ENCODE measurements at regions not wholly inside any gene's neighbourhood (a gene's known extent, or its start where the extent isn't known, plus 50 kb on each side); places are given as distances from the start of the nearest gene placed in this dataset.
"Not testable (repeated sequence)": the region's sequence is repeated elsewhere in the genome, so short reads cannot be mapped to it uniquely, and the experiment has no call there.

- H3K27ac Mint-ChIP-seq: no peak overlapping the region
- no peaks in the 10 kb centered on the region for H3K9me3 Mint-ChIP-seq
- CTCF ChIA-PET: interaction anchor here (0.6 kb wide), 1 partner anchor 366 kb away, joined by 4 read pairs; no protein-coding TSS in a partner anchor
- no peak for DNase-seq
- H3K4me3 Mint-ChIP-seq: no peak overlapping the region
- H3K4me1 Mint-ChIP-seq: no peaks in the 10 kb centered on the region
- H3K27me3 Mint-ChIP-seq: no peaks in the 10 kb centered on the region
- H3K36me3 Mint-ChIP-seq: no peaks in the 10 kb centered on the region
Measured at GRCh38 chr5:58181578-58182286, 278.2 kb downstream of the PLK2 start.

GRCh38 chr5:58172946-58173345 is 286.9 kb downstream of the PLK2 start:
- CTCF ChIA-PET: interaction anchor here (0.6 kb wide), 1 partner anchor 53 kb away, joined by 3 read pairs; no protein-coding TSS in a partner anchor
- no peak for DNase-seq
- Mint-ChIP-seq H3K4me3 (no peak overlapping the region), H3K9me3 (no peaks in the 10 kb centered on the region), H3K36me3 (no peaks in the 10 kb centered on the region), H3K27me3 (no peaks in the 10 kb centered on the region), H3K4me1 (no peaks in the 10 kb centered on the region), H3K27ac (no peak overlapping the region)

- CTCF ChIA-PET: no interaction called here
- Mint-ChIP-seq H3K4me1 (no peaks in the 10 kb centered on the region), H3K9me3 (no peaks in the 10 kb centered on the region), H3K36me3 (no peaks in the 10 kb centered on the region), H3K27ac (no peak overlapping the region), H3K27me3 (no peaks in the 10 kb centered on the region), H3K4me3 (no peak overlapping the region)
- no peak for DNase-seq
Measured at GRCh38 chr5:58165152-58165551, 294.7 kb downstream of the PLK2 start.

- H3K4me3 Mint-ChIP-seq, H3K36me3 Mint-ChIP-seq, H3K27me3 Mint-ChIP-seq, H3K9me3 Mint-ChIP-seq, DNase-seq, CTCF ChIA-PET, H3K4me1 Mint-ChIP-seq, H3K27ac Mint-ChIP-seq: not testable (repeated sequence)
Measured at GRCh38 chr5:58161889-58162288, 298.0 kb downstream of the PLK2 start.

GRCh38 chr5:58156973-58157701 is 302.7 kb downstream of the PLK2 start:
- Mint-ChIP-seq H3K9me3 (no peaks in the 10 kb centered on the region), H3K27me3 (peaks cover 4% of the 10 kb centered on the region), H3K36me3 (no peaks in the 10 kb centered on the region), H3K4me3 (no peak overlapping the region), H3K27ac (no peak overlapping the region), H3K4me1 (no peaks in the 10 kb centered on the region)
- CTCF ChIA-PET: no interaction called here
- no peak for DNase-seq

- no peaks in the 10 kb centered on the region for H3K9me3 Mint-ChIP-seq
- CTCF ChIA-PET: no interaction called here
- H3K36me3 Mint-ChIP-seq: no peaks in the 10 kb centered on the region
- no peak for DNase-seq
- H3K27me3 Mint-ChIP-seq: peaks cover 4% of the 10 kb centered on the region
- H3K27ac Mint-ChIP-seq: no peak overlapping the region
- no peak overlapping the region for H3K4me3 Mint-ChIP-seq
- H3K4me1 Mint-ChIP-seq: no peaks in the 10 kb centered on the region
Measured at GRCh38 chr5:58156361-58156760, 303.5 kb downstream of the PLK2 start.

GRCh38 chr5:58153255-58153654 is 306.6 kb downstream of the PLK2 start:
- Mint-ChIP-seq H3K4me3 (no peak overlapping the region), H3K9me3 (no peaks in the 10 kb centered on the region), H3K4me1 (no peaks in the 10 kb centered on the region), H3K27ac (no peak overlapping the region), H3K36me3 (no peaks in the 10 kb centered on the region), H3K27me3 (peaks cover 4% of the 10 kb centered on the region)
- CTCF ChIA-PET: no interaction called here
- DNase-seq: no peak

GRCh38 chr5:58151414-58151813 is 308.5 kb downstream of the PLK2 start:
- Mint-ChIP-seq H3K27me3 (peaks cover 3% of the 10 kb centered on the region), H3K4me1 (no peaks in the 10 kb centered on the region), H3K27ac (no peak overlapping the region), H3K9me3 (no peaks in the 10 kb centered on the region), H3K4me3 (no peak overlapping the region), H3K36me3 (no peaks in the 10 kb centered on the region)
- CTCF ChIA-PET: no interaction called here
- no peak for DNase-seq

- CTCF ChIA-PET: interaction anchor here (0.7 kb wide), 1 partner anchor 30 kb away, joined by 3 read pairs; no protein-coding TSS in a partner anchor
- DNase-seq: no peak
- Mint-ChIP-seq H3K4me1 (no peaks in the 10 kb centered on the region), H3K36me3 (no peaks in the 10 kb centered on the region), H3K9me3 (no peaks in the 10 kb centered on the region), H3K27me3 (no peaks in the 10 kb centered on the region), H3K27ac (no peak overlapping the region), H3K4me3 (no peak overlapping the region)
Measured at GRCh38 chr5:58150926-58151325, 309.0 kb downstream of the PLK2 start.

GRCh38 chr5:58149746-58150145 is 310.1 kb downstream of the PLK2 start:
- no peak for DNase-seq
- no peaks in the 10 kb centered on the region for H3K36me3 Mint-ChIP-seq
- no peaks in the 10 kb centered on the region for H3K9me3 Mint-ChIP-seq
- H3K4me3 Mint-ChIP-seq: no peak overlapping the region
- CTCF ChIA-PET: no interaction called here
- H3K27ac Mint-ChIP-seq: no peak overlapping the region
- H3K27me3 Mint-ChIP-seq: no peaks in the 10 kb centered on the region
- H3K4me1 Mint-ChIP-seq: no peaks in the 10 kb centered on the region

GRCh38 chr5:58149345-58149744 is 310.5 kb downstream of the PLK2 start:
- no peak overlapping the region for H3K4me3 Mint-ChIP-seq
- no peaks in the 10 kb centered on the region for H3K27me3 Mint-ChIP-seq
- no peak for DNase-seq
- H3K27ac Mint-ChIP-seq: no peak overlapping the region
- H3K9me3 Mint-ChIP-seq: no peaks in the 10 kb centered on the region
- CTCF ChIA-PET: no interaction called here
- no peaks in the 10 kb centered on the region for H3K36me3 Mint-ChIP-seq
- no peaks in the 10 kb centered on the region for H3K4me1 Mint-ChIP-seq

GRCh38 chr5:58148254-58148775 is 311.6 kb downstream of the PLK2 start:
- no peaks in the 10 kb centered on the region for H3K9me3 Mint-ChIP-seq
- no peak for DNase-seq
- no peak overlapping the region for H3K4me3 Mint-ChIP-seq
- no peaks in the 10 kb centered on the region for H3K27me3 Mint-ChIP-seq
- H3K4me1 Mint-ChIP-seq: no peaks in the 10 kb centered on the region
- no peaks in the 10 kb centered on the region for H3K36me3 Mint-ChIP-seq
- H3K27ac Mint-ChIP-seq: no peak overlapping the region
- CTCF ChIA-PET: no interaction called here

GRCh38 chr5:58145397-58145934 is 314.4 kb downstream of the PLK2 start:
- H3K4me1 Mint-ChIP-seq: no peaks in the 10 kb centered on the region
- CTCF ChIA-PET: no interaction called here
- no peaks in the 10 kb centered on the region for H3K9me3 Mint-ChIP-seq
- H3K27ac Mint-ChIP-seq: no peak overlapping the region
- DNase-seq: no peak
- no peaks in the 10 kb centered on the region for H3K36me3 Mint-ChIP-seq
- no peak overlapping the region for H3K4me3 Mint-ChIP-seq
- H3K27me3 Mint-ChIP-seq: no peaks in the 10 kb centered on the region

GRCh38 chr5:58143727-58144126 is 316.2 kb downstream of the PLK2 start:
- H3K4me3 Mint-ChIP-seq: no peak overlapping the region
- CTCF ChIA-PET: no interaction called here
- H3K27ac Mint-ChIP-seq: no peak overlapping the region
- H3K36me3 Mint-ChIP-seq: no peaks in the 10 kb centered on the region
- no peak for DNase-seq
- H3K4me1 Mint-ChIP-seq: no peaks in the 10 kb centered on the region
- no peaks in the 10 kb centered on the region for H3K27me3 Mint-ChIP-seq
- no peaks in the 10 kb centered on the region for H3K9me3 Mint-ChIP-seq

- H3K27ac Mint-ChIP-seq: no peak overlapping the region
- DNase-seq: no peak
- no peaks in the 10 kb centered on the region for H3K36me3 Mint-ChIP-seq
- no peaks in the 10 kb centered on the region for H3K9me3 Mint-ChIP-seq
- H3K27me3 Mint-ChIP-seq: no peaks in the 10 kb centered on the region
- no peaks in the 10 kb centered on the region for H3K4me1 Mint-ChIP-seq
- CTCF ChIA-PET: no interaction called here
- no peak overlapping the region for H3K4me3 Mint-ChIP-seq
Measured at GRCh38 chr5:58143181-58143580, 316.7 kb downstream of the PLK2 start.

All from activated naive CD4-positive, alpha-beta T cell treated with anti-CD3 and anti-CD28 coated beads, Interleukin-2, amount 10 ng/mL, durations not matched to agents 7 days and 5 days (primary cell).